GM21526 (cell line): ENCODE measurements at regions not wholly inside any gene's neighbourhood (a gene's known extent, or its start where the extent isn't known, plus 50 kb on each side); places are given as distances from the start of the nearest gene placed in this dataset.

Source experiments
- ATAC-seq: cut with Tn5 transposase; IDR thresholded peaks from one replicate; pipeline ENCODE4 v1.9.1; 2021; ENCODE audit warnings: moderate library complexity; ENCODE audit not compliant: unreplicated experiment, low FRiP score

- no peak for ATAC-seq
Observed at GRCh38 chr2:104431701-104432121, 422.2 kb upstream of the POU3F3 start.

- no peak for ATAC-seq
Observed at GRCh38 chr2:104432401-104432800, 421.5 kb upstream of the POU3F3 start.

GRCh38 chr2:104432991-104433390 lies 420.9 kb upstream of the POU3F3 start:
- no peak for ATAC-seq

GRCh38 chr2:104433657-104434056 lies 420.3 kb upstream of the POU3F3 start:
- no peak for ATAC-seq

- peak; percentile 83 for ATAC-seq
Observed at GRCh38 chr2:104434318-104434792, 419.6 kb upstream of the POU3F3 start.

- peak; percentile 5 for ATAC-seq
Observed at GRCh38 chr2:104434966-104435365, 418.9 kb upstream of the POU3F3 start.

GRCh38 chr2:104438481-104438880 lies 415.4 kb upstream of the POU3F3 start:
- ATAC-seq: no peak

GRCh38 chr2:104443145-104443544 lies 410.8 kb upstream of the POU3F3 start:
- ATAC-seq: no peak

GRCh38 chr2:104444392-104444791 lies 409.5 kb upstream of the POU3F3 start:
- ATAC-seq: no peak

- no peak for ATAC-seq
Observed at GRCh38 chr2:104444889-104445288, 409.0 kb upstream of the POU3F3 start.

- no peak for ATAC-seq
Observed at GRCh38 chr2:104447831-104448434, 406.0 kb upstream of the POU3F3 start.

GRCh38 chr2:104448661-104449440 lies 405.1 kb upstream of the POU3F3 start:
- ATAC-seq: no peak

GRCh38 chr2:104452558-104452957 lies 401.4 kb upstream of the POU3F3 start:
- no peak for ATAC-seq

GRCh38 chr2:104462731-104463130 lies 391.2 kb upstream of the POU3F3 start:
- no peak for ATAC-seq

- no peak for ATAC-seq
Observed at GRCh38 chr2:104465981-104466380, 387.9 kb upstream of the POU3F3 start.

- no peak for ATAC-seq
Observed at GRCh38 chr2:104468846-104469245, 385.1 kb upstream of the POU3F3 start.

GRCh38 chr2:104472076-104472475 lies 381.8 kb upstream of the POU3F3 start:
- no peak for ATAC-seq

- ATAC-seq: no peak
Observed at GRCh38 chr2:104473546-104473945, 380.4 kb upstream of the POU3F3 start.

- no peak for ATAC-seq
Observed at GRCh38 chr2:104474716-104475115, 379.2 kb upstream of the POU3F3 start.

GRCh38 chr2:104476075-104476474 lies 377.8 kb upstream of the POU3F3 start:
- no peak for ATAC-seq

- no peak for ATAC-seq
Observed at GRCh38 chr2:104476563-104476988, 377.3 kb upstream of the POU3F3 start.

- ATAC-seq: no peak
Observed at GRCh38 chr2:104481341-104481740, 372.6 kb upstream of the POU3F3 start.
